Smooth muscle cell (in vitro differentiated cells): ENCODE measurements at regions not wholly inside any gene's neighbourhood (a gene's known extent, or its start where the extent isn't known, plus 50 kb on each side); places are given as distances from the start of the nearest gene placed in this dataset.

ENCODE experiments used
- DNase-seq: peaks from one replicate; lab custom pipeline; 2025; ENCODE audit not compliant: unreplicated experiment; lab: John Stamatoyannopoulos, UW
- H2AFZ ChIP-seq: fragments of 200-600 bp; sonication (generic); 2 replicates; pipeline ENCODE4 v1.6.0; 2016; ENCODE audit warnings: antibody characterized with exemption, low read depth, mild to moderate bottlenecking
- H3F3A ChIP-seq: fragments of 200-600 bp; sonication (generic); 2 replicates; pipeline ENCODE4 v1.6.0; 2017; ENCODE audit warnings: antibody characterized with exemption, low read depth
- H3K27ac ChIP-seq: fragments of 200-600 bp; sonication (generic); 2 replicates; pipeline ENCODE4 v1.5.1; 2016; ENCODE audit warnings: low read depth, mild to moderate bottlenecking
- H3K27me3 ChIP-seq: fragments of 200-600 bp; sonication (generic); 2 replicates; pipeline ENCODE4 v1.6.1; 2016; ENCODE audit warnings: low read depth, mild to moderate bottlenecking
- H3K36me3 ChIP-seq: fragments of 200-600 bp; sonication (generic); 2 replicates; pipeline ENCODE4 v1.5.1; 2016; ENCODE audit warnings: low read depth
- H3K4me1 ChIP-seq: fragments of 200-600 bp; sonication (generic); 2 replicates; pipeline ENCODE4 v1.5.1; 2016; ENCODE audit warnings: low read depth
- H3K4me2 ChIP-seq: fragments of 200-600 bp; sonication (generic); 2 replicates; pipeline ENCODE4 v1.6.0; 2016; ENCODE audit warnings: mild to moderate bottlenecking
- H3K4me3 ChIP-seq: fragments of 200-600 bp; sonication (generic); 2 replicates; pipeline ENCODE4 v1.5.1; 2016; ENCODE audit warnings: mild to moderate bottlenecking
- H3K79me2 ChIP-seq: fragments of 200-600 bp; sonication (generic); 2 replicates; pipeline ENCODE4 v1.6.0; 2016; ENCODE audit warnings: low read depth, mild to moderate bottlenecking
- H3K9ac ChIP-seq: fragments of 200-600 bp; sonication (generic); 2 replicates; pipeline ENCODE4 v1.6.0; 2016; ENCODE audit warnings: low read depth
- H3K9me3 ChIP-seq: fragments of 200-600 bp; sonication (generic); replicated peaks from 2 replicates; pipeline ENCODE4 v1.5.1; 2016; ENCODE audit warnings: low read depth
- H4K20me1 ChIP-seq: fragments of 200-600 bp; sonication (generic); 2 replicates; pipeline ENCODE4 v1.6.0; 2016; ENCODE audit warnings: low read depth
- WGBS: methylation state at CpG from one replicate; pipeline ENCODE4 v1.1.7; 2016; ENCODE audit warnings: low lambda C conversion rate; 5-methylcytosine and 5-hydroxymethylcytosine counted together
- TF ChIP-seq, protein P1 (sequence below): fragments of 200-600 bp; sonication (generic); IDR thresholded peaks from 2 replicates; pipeline ENCODE4 v1.5.1; 2017; ENCODE audit warnings: borderline replicate concordance, mild to moderate bottlenecking, antibody characterized with exemption; ENCODE audit not compliant: insufficient read depth, poor library complexity, severe bottlenecking

- Histone ChIP-seq H3K27me3 (no peaks in the 10 kb centered on the region), H3K9ac (no peak overlapping the region), H3K36me3 (no peaks in the 10 kb centered on the region), H2AFZ (no peak overlapping the region), H3K4me1 (peaks cover 6% of the 10 kb centered on the region), H3K9me3 (no peaks in the 10 kb centered on the region), H3K27ac (no peak overlapping the region), H3K4me3 (no peak overlapping the region), H3K79me2 (no peaks in the 10 kb centered on the region), H4K20me1 (no peaks in the 10 kb centered on the region), H3K4me2 (no peak overlapping the region), H3F3A (peaks cover 10% of the 10 kb centered on the region)
- TF ChIP-seq, protein P1, sequence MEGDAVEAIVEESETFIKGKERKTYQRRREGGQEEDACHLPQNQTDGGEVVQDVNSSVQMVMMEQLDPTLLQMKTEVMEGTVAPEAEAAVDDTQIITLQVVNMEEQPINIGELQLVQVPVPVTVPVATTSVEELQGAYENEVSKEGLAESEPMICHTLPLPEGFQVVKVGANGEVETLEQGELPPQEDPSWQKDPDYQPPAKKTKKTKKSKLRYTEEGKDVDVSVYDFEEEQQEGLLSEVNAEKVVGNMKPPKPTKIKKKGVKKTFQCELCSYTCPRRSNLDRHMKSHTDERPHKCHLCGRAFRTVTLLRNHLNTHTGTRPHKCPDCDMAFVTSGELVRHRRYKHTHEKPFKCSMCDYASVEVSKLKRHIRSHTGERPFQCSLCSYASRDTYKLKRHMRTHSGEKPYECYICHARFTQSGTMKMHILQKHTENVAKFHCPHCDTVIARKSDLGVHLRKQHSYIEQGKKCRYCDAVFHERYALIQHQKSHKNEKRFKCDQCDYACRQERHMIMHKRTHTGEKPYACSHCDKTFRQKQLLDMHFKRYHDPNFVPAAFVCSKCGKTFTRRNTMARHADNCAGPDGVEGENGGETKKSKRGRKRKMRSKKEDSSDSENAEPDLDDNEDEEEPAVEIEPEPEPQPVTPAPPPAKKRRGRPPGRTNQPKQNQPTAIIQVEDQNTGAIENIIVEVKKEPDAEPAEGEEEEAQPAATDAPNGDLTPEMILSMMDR: peak; percentile 46
- no peak for DNase-seq
- 0% methylated on average over 1 of the region's 1 CpG for WGBS
Measured at GRCh38 chr9:31140316-31140715, 1244.1 kb upstream of the ACO1 start.

GRCh38 chr9:31142456-31142855 lies 1242.0 kb upstream of the ACO1 start:
- Histone ChIP-seq H3K27me3 (no peaks in the 10 kb centered on the region), H3K27ac (peak overlapping the region; percentile 54), H3K9me3 (no peaks in the 10 kb centered on the region), H3K9ac (peak overlapping the region; percentile 15), H3K4me2 (peak overlapping the region; percentile 79), H3K4me1 (peaks cover 5% of the 10 kb centered on the region), H4K20me1 (no peaks in the 10 kb centered on the region), H3K36me3 (no peaks in the 10 kb centered on the region), H2AFZ (peak overlapping the region; percentile 51), H3K4me3 (peak overlapping the region; percentile 41), H3K79me2 (no peaks in the 10 kb centered on the region), H3F3A (peaks cover 5% of the 10 kb centered on the region)
- WGBS: 14% methylated on average over 3 of the region's 3 CpGs
- TF ChIP-seq, protein P1: no peak
- no peak for DNase-seq

- Histone ChIP-seq H3K27me3 (no peaks in the 10 kb centered on the region), H3K4me2 (no peak overlapping the region), H3K4me3 (no peak overlapping the region), H3K4me1 (no peaks in the 10 kb centered on the region), H4K20me1 (no peaks in the 10 kb centered on the region), H3K27ac (no peak overlapping the region), H3F3A (peaks cover 5% of the 10 kb centered on the region), H2AFZ (no peak overlapping the region), H3K36me3 (no peaks in the 10 kb centered on the region), H3K9me3 (no peaks in the 10 kb centered on the region), H3K79me2 (no peaks in the 10 kb centered on the region), H3K9ac (no peak overlapping the region)
- DNase-seq: no peak
- WGBS: 94% methylated on average over 3 of the region's 3 CpGs
- TF ChIP-seq, protein P1: no peak
Measured at GRCh38 chr9:31144614-31145013, 1239.8 kb upstream of the ACO1 start.

DNA sequence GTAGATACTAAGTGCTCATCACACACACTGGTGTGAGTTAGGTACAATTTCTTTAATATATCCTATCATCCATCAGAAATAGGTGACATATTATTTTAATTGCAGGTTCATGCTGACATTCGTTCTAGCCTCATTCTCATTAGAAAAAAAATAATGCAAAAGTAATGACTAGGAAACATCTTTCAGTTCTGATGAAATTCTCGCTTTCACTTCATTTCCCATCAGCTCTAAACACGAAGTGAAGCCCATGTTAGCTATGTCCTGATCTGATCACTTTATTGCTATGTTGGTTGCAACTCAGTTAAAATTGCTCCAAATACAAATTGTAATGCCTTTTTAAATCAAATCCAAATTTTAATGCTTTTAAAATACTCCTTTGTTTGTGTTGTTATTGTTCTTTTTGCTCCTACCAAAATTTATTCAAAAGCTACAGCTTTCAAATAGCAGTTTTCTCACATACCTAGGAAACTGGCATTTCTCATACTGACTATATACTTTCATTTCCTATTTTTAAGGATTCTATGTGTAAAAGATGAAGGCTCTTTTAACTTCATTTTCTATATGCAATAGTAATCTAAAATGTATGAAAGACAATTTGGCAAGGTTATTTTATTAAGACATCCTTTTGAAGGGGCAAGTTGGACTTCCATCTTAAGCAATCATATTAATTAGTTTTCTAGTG lies 1237.8 kb upstream of the ACO1 start:
- TF ChIP-seq, protein P1: no peak
- no peak overlapping the region for H3K27ac ChIP-seq
- WGBS: 93% methylated on average over 3 of the region's 3 CpGs

More for the DNA sequence above, 1237.8 kb upstream of the ACO1 start:
- Histone ChIP-seq H3K4me2 (no peak overlapping the region), H3K27me3 (no peaks in the 10 kb centered on the region), H3K36me3 (no peaks in the 10 kb centered on the region), H2AFZ (peak overlapping the region; percentile 79), H4K20me1 (no peaks in the 10 kb centered on the region), H3K4me3 (no peak overlapping the region), H3K9me3 (no peaks in the 10 kb centered on the region), H3F3A (peaks cover 5% of the 10 kb centered on the region), H3K9ac (no peak overlapping the region), H3K4me1 (no peaks in the 10 kb centered on the region), H3K79me2 (no peaks in the 10 kb centered on the region)
- DNase-seq: no peak
